GM19043 (cell line): ENCODE measurements at regions not wholly inside any gene's neighbourhood (a gene's known extent, or its start where the extent isn't known, plus 50 kb on each side); places are given as distances from the start of the nearest gene placed in this dataset.
"Not testable (repeated sequence)": the region's sequence is repeated elsewhere in the genome, so short reads cannot be mapped to it uniquely, and the experiment has no call there.

Experiments used
- ATAC-seq: cut with Tn5 transposase; IDR thresholded peaks from one replicate; pipeline ENCODE4 v1.9.1; 2021; ENCODE audit warnings: low read depth; ENCODE audit not compliant: unreplicated experiment

DNA sequence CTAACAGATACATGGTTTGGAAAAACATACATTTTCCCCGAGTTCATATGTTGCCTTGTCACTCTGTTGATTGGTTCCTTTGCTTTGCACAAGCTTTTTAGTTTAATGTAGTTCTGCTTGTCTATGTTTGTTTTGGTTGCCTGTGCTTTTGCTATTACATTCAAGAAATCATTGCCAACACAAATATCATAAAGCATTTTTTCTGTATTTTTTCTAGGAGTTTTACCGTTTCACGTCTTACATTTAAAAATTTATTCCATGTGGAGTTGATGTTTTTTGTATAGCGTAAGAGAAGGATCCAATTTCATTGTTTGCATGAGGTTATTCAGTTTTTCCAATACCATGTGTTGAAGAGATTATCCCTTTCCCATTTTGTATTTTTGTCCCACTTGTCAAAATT is 941.9 kb upstream of the ADAMTS5 start:
- not testable (repeated sequence) for ATAC-seq

DNA sequence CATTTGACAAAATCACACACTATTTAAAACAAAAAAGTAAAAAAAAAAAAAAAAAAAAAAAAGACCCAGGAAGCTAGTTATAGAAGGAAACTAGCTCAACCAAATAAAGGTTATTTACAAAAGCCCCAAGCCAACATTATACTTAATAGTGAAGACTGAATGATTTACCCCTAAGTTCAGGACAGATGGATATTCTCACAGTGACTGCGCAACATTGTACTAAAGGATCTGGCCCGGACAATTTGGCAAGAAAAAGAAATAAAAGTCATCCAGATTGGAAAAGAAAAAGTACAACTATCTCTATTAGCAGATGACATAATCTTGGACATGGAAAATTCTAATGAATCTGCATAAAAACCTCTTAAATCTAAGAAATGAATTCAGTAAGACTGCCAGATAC is 936.0 kb upstream of the ADAMTS5 start:
- ATAC-seq = not testable (repeated sequence)

DNA sequence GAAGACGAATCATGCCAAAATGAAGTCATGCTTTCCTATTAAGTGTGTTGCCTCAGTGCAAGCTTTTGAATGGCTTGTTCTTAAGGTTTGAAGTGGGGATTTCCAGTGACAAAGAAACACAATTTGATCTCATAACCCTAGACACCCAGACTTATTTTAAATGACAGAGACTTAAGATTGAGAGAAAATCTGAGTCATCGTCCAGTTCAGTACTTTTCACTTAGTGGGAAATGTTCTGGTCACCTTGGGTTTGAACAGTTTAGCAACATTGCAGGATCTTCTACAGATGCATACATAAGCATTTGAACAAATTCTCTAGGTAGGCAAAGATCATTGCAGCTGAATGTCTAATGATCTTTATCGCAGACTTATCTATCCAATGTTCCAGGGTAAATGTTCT is 926.7 kb upstream of the ADAMTS5 start:
- ATAC-seq = not testable (repeated sequence)

DNA sequence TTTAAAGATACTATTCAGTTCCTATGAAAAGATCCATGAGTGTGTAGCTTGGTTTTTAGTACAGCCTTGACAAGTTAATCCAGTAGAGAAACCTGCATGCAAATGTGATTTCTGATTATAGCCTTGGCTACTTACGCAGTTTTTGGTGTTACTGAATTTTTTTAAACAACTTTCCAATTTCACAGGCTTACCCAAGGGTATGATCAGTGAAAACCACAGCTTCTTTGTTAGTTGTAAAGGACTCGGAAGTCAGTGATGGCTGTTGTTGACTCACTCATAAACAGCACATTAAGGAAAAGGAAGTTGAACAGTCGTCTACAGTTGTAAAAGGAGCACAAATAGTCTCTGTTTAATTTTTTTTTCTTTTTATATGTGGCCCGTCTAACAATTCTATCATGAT is 924.6 kb upstream of the ADAMTS5 start:
- ATAC-seq = not testable (repeated sequence)

DNA sequence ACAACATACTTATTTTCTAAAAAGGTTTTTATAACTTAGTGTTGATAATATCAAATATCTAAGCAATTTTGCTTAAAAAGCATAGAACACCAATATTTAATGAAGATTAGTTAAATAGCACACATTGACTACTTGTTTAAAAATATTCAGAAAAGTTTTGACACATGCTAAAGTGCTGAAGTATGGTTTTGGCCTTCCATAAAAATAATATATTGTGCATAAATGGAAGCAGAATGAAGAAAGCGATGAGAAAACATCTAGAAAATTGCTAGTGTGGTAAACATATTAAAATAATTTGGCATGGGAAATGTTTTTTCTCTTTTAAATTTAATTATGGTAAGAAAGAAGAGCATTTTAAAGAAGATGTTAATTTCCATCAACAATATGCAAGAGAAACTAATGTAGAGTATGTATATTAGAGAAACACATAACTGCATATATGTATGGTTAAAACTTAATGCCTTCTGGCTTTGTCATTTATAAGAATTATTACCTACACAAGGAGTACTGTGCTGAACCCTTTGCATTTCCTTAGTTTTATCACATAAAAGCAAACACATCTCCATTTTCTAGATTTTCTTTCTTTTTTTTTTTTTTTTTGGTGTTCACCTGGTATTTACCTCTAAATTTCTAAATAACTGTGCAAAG is 921.0 kb upstream of the ADAMTS5 start:
- not testable (repeated sequence) for ATAC-seq

DNA sequence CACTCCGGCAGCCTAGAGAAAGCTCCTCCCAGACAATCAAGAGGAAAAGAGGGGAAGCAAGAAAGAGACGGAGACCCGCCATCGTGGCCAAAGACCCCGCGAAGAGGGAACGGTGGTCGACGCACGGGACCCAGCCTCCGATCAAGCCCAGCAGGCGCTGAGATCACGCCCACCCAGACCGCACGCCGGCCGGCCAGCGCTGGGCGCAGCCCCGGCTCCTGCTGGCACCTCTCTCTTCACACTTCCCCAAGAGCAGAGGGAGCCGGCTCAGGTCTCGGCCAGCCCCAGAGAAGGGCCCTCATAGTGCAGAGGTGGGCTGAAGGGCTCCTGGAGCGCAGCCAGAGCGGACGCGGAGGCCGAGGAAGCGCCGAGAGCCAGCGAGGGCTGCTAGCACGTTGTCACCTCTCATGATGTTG is 918.4 kb upstream of the ADAMTS5 start:
- ATAC-seq = no peak

DNA sequence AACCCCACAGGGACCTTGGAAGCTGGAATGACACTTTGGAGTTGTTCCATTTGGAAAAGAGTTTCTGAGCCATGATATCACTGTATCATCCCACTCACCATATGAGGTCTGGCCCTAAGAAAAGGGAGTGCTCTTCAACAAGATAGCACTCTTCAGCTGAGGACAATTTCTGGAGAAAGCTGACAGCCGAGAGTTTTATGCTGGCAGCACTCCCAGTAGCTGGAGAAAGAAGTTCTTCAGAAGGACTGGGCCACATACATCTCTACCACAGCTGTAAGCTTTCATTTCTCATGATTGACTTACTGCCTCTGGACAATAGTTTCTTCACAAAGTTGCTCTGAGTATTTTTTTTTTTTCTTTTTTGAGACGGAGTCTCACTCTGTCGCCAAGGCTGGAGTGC is 914.4 kb upstream of the ADAMTS5 start:
- not testable (repeated sequence) for ATAC-seq

DNA sequence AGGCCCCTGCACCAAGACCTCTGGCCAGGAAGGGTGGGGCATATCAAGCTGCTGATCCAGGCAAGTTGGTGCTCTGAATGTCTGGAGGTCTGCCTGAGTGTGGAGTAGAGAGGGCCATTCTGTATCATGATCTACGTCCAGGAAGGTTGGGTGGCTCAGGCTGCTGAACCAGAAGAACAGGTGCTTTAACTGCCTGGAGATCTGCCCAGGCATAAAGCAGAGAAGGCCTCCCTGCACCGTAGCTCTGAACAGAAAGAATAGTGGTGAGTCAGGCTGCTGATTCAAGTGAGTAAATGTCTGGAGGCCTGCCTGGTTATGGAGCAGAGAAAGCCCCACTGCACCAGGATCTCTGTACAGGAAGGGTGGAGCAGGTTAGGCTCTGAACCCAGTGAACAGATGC is 905.5 kb upstream of the ADAMTS5 start:
- not testable (repeated sequence) for ATAC-seq

DNA sequence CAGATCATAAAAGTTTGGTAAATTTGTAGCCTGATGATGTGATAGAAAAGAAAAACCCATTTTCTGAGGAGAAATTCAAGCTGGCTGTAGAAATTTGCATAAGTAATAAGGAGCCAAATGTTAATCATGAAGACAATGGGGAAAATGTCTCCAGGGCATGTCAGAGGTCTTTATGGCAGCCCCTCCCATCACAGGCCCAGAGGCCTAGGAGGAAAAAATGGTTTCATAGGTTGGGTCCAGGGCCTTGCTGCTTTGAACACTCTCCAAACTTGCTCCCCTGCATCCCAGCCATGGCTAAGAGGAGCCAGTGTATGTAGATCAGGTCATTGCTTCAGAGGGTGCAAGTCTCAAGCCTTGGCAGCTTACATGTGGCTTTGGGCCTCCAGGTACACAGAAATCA is 903.9 kb upstream of the ADAMTS5 start:
- ATAC-seq = not testable (repeated sequence)

DNA sequence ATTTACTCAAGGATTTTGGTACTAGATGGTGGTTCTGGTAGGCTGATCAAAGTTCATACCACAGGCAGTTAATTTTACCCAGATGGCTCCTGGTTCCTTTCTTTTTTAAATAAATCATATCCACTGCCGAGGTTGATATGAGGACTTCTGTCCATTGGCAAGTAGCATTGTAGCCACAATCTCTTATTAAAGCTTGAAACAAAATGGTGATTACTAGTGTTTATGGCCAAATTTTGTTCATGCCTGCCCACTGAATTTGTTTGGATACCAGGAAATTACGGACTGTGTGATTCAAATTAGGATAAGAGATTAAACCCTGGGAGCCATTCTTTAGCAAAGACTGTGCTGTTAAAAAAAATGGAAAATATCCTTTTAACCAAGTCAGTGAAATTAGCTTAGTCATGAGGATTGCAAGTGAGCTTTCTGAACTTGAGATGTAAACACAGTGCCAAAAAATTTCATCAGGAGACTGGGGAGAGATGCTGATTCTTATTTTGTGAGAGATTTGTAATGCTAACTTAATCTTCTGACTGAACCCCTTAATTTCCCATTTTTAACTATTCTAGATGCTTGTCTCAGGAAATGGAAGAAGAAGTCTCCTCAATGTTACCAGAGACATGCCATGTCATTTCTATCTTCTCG is 893.5 kb upstream of the ADAMTS5 start:
- ATAC-seq = not testable (repeated sequence)

DNA sequence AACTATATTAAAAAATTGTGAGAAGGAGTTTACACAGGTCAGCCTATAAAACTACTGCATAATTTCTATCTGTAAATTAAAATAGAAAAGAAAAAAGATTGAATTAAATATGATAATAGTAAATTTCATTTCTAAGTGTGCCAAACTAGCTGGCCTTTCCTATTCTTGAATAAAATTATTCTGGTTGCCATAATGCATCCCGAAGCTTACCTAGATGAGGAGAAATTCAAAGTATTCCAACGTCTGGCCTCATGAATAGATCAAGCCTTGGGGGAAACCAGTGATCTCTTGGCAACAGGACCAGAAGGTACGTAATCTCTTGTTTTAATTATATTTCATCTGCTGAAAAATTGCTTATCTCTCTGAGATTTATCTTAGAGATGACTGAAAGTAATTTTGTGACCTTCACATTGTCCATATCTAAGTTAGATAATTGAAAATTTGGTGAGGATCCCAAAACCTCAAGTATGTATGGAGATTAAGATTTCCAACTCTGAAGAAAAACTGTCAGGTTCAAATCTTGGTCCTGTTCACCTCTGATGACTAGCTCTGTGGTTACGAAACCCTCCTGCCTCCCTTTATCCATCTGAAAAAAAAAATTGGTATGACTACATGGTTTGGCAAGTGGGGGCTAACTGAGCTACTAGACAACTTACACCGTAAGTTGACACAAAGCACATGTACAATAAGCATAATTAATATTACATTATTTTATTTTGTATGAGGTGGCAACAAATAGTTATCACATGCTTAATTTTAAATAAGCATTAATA is 891.4 kb upstream of the ADAMTS5 start:
- not testable (repeated sequence) for ATAC-seq

DNA sequence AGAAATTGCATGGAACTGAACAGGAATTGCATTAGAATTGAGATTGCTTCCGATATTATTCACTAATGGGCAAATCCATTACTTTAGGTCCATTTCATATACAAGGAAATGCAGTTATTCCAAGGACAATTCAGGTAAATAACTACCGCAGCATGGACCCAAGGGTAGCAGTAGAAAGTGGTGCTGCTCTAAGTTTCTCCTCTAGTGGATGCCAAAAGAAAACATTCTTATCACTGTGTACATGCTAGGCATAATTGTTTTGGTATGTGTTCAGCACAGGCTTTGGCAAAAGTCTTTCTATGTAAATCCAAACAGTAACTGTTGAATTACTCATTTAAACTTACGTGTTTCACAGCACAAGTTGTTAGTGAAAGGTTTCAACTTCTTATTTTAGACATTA is 890.1 kb upstream of the ADAMTS5 start:
- not testable (repeated sequence) for ATAC-seq

DNA sequence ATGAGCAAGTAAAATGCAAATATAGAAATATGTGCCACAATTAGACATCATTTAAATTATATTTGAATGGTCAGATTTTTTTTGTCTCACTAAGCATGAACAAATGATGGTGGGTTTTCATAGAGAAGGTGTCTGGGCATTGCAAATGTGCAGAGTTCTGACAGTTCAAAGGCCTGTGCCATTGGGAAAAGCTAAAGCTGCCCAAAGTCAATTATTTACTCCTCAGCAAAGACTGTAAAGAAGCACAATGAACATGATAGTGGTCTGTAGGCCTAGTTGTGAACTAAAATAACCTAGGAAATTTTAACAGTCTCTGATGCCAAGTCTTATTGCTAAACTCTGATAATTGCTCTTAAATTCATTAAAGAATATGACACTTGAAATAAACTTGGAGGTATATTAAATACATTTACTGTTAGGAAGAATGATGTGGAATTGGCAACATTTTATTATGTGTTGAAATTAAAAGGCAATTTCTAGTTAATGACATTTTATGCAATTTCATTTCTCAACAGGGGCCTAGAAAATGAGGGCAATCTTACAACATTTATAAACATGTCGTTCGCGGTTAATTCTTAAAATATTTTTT is 874.3 kb upstream of the ADAMTS5 start:
- no peak for ATAC-seq

DNA sequence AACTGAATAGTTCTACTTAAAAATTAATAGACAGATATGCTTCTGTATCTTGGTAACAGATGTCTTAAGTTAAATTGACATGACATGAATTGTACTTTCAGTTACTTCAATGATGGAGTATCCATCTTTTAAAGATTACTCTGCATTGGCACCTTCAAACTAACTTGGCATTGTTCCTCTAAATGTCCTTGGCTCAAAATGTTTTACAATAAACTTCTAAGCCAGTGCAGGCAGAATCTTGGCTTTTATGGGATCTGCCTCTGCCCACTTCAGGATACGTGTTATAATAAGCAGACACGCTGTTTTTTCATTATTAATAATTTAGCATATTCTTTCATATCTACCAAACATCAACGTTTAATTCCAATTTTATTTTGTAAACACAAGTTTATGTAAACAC is 873.4 kb upstream of the ADAMTS5 start:
- no peak for ATAC-seq

DNA sequence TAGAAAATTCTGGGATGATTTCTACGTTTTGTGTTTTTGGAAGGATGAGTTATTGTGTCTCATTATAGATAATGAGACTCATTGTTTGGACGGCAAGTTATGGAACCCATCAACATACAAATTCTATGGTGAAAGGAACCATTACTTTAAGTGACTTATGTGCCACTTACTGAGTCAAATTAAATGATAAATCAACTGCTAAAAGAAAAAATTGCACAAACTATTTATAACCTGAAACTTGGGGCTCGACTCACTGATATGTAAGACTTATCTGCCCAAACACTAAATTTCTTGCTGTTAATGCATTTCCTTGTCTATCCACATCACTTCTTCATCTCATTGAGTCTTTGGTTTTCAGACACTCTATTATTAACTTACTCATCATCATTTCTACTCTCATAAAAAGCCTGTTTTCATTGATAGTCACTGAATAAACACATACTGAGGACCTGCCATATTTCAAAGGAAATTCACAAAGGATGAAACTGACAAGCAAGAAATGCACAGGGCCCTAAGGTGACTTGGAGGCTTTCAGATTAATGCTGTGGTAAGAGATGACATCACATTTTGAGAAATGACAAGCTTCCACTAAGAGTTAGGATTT is 872.7 kb upstream of the ADAMTS5 start:
- ATAC-seq = no peak

DNA sequence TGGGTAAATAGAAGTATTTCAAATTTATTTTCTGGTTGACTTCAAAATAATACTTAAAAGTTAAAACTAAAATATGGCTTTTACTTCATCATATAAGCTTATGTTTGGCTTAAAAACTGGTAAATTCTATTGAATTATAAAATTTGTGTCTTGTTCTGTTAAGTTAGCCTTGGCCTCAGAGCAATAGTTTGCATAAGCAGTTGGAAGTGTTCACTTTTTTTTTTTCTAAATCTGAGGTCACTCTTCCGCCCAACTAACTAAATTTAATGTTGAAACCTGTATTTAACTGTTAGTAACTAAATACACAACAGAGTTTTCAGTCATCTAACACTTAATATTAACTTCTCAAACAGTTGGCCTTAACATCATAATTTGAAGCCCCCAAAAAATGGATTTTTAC is 871.7 kb upstream of the ADAMTS5 start:
- no peak for ATAC-seq

DNA sequence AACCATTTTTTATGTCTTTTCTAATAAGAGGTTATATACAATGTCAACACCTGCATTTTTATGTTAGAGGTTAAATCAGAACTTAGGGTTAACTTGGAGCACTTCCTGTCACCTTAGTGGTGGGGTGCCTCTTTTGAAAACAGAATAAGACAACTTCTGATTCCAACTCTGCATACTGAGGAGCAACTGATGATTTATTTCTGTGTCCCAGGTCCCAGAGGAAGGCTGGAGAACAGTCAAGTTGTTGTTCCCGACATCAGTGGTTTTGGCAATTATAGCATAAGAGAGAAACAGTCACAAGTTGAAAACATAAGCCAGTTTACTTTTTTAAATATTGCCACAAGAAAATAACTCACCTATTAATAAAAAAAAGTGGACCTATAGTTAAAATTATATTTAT is 871.0 kb upstream of the ADAMTS5 start:
- ATAC-seq = no peak

DNA sequence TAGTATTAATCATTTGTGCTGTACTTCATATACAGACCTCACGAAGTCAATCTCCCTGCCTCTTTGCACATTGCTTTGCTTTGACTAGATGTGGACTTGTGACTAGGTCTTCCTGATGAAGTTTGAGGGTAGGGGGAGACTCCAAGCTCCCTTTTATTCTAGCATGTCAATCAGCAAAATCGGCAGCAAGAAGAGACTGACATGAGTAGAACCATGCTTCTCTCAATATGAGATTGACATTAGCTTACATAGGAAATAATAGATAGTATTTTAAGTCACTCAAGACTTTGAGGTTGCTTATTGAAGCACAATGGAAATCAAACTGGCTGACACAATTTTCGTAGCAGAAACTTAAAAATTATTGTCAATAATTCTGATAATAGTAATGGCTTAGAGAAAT is 866.4 kb upstream of the ADAMTS5 start:
- ATAC-seq = no peak

DNA sequence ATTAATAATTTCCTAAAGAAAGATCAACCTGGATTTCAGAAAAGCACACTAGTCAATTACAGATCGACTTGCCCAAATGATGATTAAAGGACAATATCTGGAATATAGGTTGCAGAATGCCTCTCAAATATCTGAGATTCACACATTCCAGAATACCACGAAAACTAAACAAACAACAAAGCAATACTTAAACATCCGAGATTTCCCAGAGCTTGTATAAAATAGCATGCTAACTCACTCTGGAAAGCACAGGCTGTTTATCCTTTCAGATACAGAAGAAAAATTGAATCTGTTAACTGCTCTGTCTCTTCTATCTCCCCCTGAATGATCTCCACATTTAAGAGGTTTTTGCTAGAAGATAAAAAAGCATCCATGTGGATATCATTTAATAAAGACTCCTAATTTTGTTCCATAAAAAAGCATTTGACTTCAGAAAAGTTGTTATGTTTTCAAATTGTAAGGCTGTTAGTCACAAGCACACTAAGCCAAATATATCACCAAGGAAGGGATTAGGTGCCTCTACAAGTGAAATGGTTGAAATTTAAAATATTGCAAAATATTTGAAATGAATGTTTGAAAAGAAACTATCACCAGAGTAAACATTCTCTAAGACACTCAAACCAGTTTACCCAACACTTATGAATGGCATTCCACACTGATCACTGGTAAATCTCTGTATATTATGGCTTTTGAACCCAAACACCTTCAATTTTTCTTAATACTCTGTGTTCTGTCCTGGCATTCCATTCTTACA is 865.1 kb upstream of the ADAMTS5 start:
- no peak for ATAC-seq

DNA sequence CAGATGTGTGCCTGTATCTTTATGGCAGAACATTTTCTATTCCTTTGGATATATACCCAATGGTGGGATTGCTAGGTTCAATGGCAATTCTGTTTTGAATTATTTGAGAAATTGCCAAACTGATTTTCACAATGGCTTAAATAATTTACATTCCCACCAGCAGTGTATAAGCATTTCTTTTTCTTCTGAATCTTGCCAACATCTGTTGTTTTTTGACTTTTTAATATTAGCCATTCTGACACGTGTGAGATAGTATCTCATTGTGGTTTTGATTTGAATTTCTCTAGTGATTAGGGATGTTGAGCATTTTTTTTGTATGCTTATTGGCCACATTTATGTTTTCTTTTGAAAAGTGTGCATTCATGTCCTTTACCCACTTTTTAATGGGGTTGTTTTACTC is 864.3 kb upstream of the ADAMTS5 start:
- ATAC-seq = no peak
